SK-N-SH (cell line): ENCODE measurements at regions not wholly inside any gene's neighbourhood (a gene's known extent, or its start where the extent isn't known, plus 50 kb on each side); places are given as distances from the start of the nearest gene placed in this dataset.

Experiments used
- CTCF ChIA-PET: fragments of 300-600, 350-600 bp; formaldehyde crosslinking; extraction: SDS; loops from one replicate; lab custom pipeline; 2021; lab: Yijun Ruan, JAX
- POLR2A ChIA-PET: fragments of 350-600 bp; sonication (Branson Sonifier 250); formaldehyde crosslinking; extraction: SDS; loops from one replicate; lab custom pipeline; 2020; ENCODE audit warnings: antibody characterized with exemption, inconsistent platforms; lab: Yijun Ruan, JAX
- DNase-seq: peaks from one replicate; pipeline ENCODE4 v3.0.0; 2012
- H2AFZ ChIP-seq: fragments of 200-600 bp; sonication (generic); 2 replicates; pipeline ENCODE4 v1.8.1; 2016; ENCODE audit warnings: antibody characterized with exemption, mild to moderate bottlenecking, low read depth
- H3F3A ChIP-seq: fragments of 200-600 bp; sonication (generic); replicated peaks from 2 replicates; pipeline ENCODE3; 2016; ENCODE audit warnings: antibody characterized with exemption, mild to moderate bottlenecking; ENCODE audit not compliant: insufficient read depth
- H3K27ac ChIP-seq, 2 experiments: fragments of 200-500 bp in 1 of 2; fragments of 200-600 bp in 1 of 2; sonication (Bioruptor generic) in 1 of 2; sonication (generic), shearing (Covaris generic) in 1 of 2; 2 replicates each; pipeline versions ENCODE4 v1.5.1 to v1.6.1; 2014 to 2016; ENCODE audit warnings: low read depth in 2 of 2, inconsistent platforms in 1 of 2, low read length in 1 of 2, mild to moderate bottlenecking in 1 of 2, mixed read lengths in 1 of 2
- H3K27me3 ChIP-seq: fragments of 200-600 bp; sonication (generic), shearing (Covaris generic); 2 replicates; pipeline ENCODE4 v1.6.1; 2016; ENCODE audit warnings: mixed run types; ENCODE audit not compliant: insufficient read depth
- H3K36me3 ChIP-seq, 2 experiments: fragments of 200-500 bp in 1 of 2; fragments of 200-600 bp in 1 of 2; sonication (Bioruptor generic) in 1 of 2; sonication (generic) in 1 of 2; replicated peaks in 1 of 2; 2 replicates each; pipeline versions ENCODE3 to v1.5.1; 2014 to 2016; ENCODE audit warnings: low read length in 1 of 2, mild to moderate bottlenecking in 1 of 2; ENCODE audit not compliant: insufficient read depth in 2 of 2, control insufficient read depth in 1 of 2
- H3K4me1 ChIP-seq, 2 experiments: fragments of 200-500 bp in 1 of 2; fragments of 200-600 bp in 1 of 2; sonication (Bioruptor generic) in 1 of 2; sonication (generic), shearing (Covaris generic) in 1 of 2; 2 replicates each; pipeline versions ENCODE4 v1.5.1 to v1.6.1; 2014 to 2016; ENCODE audit warnings: low read depth in 1 of 2, low read length in 1 of 2, mixed run types in 1 of 2; ENCODE audit not compliant: insufficient read depth in 2 of 2, control insufficient read depth in 1 of 2
- H3K4me2 ChIP-seq: fragments of 200-600 bp; sonication (generic), shearing (Covaris generic); 2 replicates; pipeline ENCODE4 v1.6.1; 2017; ENCODE audit warnings: mixed run types
- H3K4me3 ChIP-seq, 2 experiments: fragments of 200-500 bp in 1 of 2; fragments of 200-600 bp in 1 of 2; sonication (Bioruptor generic) in 1 of 2; sonication (generic), shearing (Covaris generic) in 1 of 2; 2 replicates each; pipeline versions ENCODE4 v1.5.1 to v1.8.1; 2014 to 2016; ENCODE audit warnings: low read depth in 2 of 2, inconsistent platforms in 1 of 2, low read length in 1 of 2, mild to moderate bottlenecking in 1 of 2, mixed read lengths in 1 of 2, moderate library complexity in 1 of 2
- H3K79me2 ChIP-seq: fragments of 200-600 bp; sonication (generic); 2 replicates; pipeline ENCODE4 v1.8.1; 2017; ENCODE audit warnings: mild to moderate bottlenecking; ENCODE audit not compliant: insufficient read depth
- H3K9ac ChIP-seq: fragments of 200-600 bp; sonication (generic); 2 replicates; pipeline ENCODE4 v1.6.1; 2017; ENCODE audit warnings: mixed run types
- H3K9me2 ChIP-seq: fragments of 200-600 bp; sonication (generic); 2 replicates; pipeline ENCODE4 v1.6.1; 2017; ENCODE audit warnings: mixed run types
- H3K9me3 ChIP-seq: fragments of 200-600 bp; sonication (generic); 2 replicates; pipeline ENCODE4 v1.6.1; 2017; ENCODE audit warnings: mixed run types, mild to moderate bottlenecking, moderate library complexity
- H4K20me1 ChIP-seq: fragments of 200-600 bp; sonication (generic); 2 replicates; pipeline ENCODE4 v1.6.1; 2017; ENCODE audit warnings: mild to moderate bottlenecking, mixed run types; ENCODE audit not compliant: insufficient read depth
- ELF1 ChIP-seq: IDR thresholded peaks from 2 replicates; pipeline ENCODE4 v1.4.0; 2012
- EP300 ChIP-seq, 2 experiments: IDR thresholded peaks; 2 replicates each; pipeline versions ENCODE4 v1.4.0 to v1.6.1; 2012; ENCODE audit warnings: borderline replicate concordance in 1 of 2, low read depth in 1 of 2, low read length in 1 of 2
- GATA2 ChIP-seq: sonication (generic); formaldehyde crosslinking; IDR thresholded peaks from 2 replicates; pipeline ENCODE4 v1.5.0; 2020; ENCODE audit warnings: mild to moderate bottlenecking, missing genetic modification reagents
- MAX ChIP-seq: IDR thresholded peaks from 2 replicates; pipeline ENCODE4 v1.4.0; 2012; ENCODE audit warnings: low read depth
- MEF2A ChIP-seq: IDR thresholded peaks from 2 replicates; pipeline ENCODE4 v1.4.0; 2012; ENCODE audit warnings: low read depth, borderline replicate concordance
- MXI1 ChIP-seq: IDR thresholded peaks from 2 replicates; pipeline ENCODE4 v1.6.1; 2012; ENCODE audit warnings: mild to moderate bottlenecking, low read depth, low read length, improper control_type of control experiment
- NRF1 ChIP-seq: IDR thresholded peaks from 2 replicates; pipeline ENCODE4 v1.6.1; 2012; ENCODE audit warnings: low read depth, mild to moderate bottlenecking, low read length
- RCOR1 ChIP-seq: fragments of 150-350 bp; IDR thresholded peaks from 2 replicates; pipeline ENCODE4 v1.6.1; 2017; ENCODE audit warnings: antibody characterized with exemption, low read length
- RFX5 ChIP-seq: IDR thresholded peaks from 2 replicates; pipeline ENCODE4 v1.6.1; 2012; ENCODE audit warnings: mild to moderate bottlenecking, improper control_type of control experiment, low read length
- RXRA ChIP-seq: IDR thresholded peaks from 2 replicates; pipeline ENCODE4 v1.4.0; 2012; ENCODE audit warnings: low read depth, mild to moderate bottlenecking, borderline replicate concordance
- SIN3A ChIP-seq: IDR thresholded peaks from 2 replicates; pipeline ENCODE4 v1.6.1; 2012; ENCODE audit warnings: low read depth, mild to moderate bottlenecking, low read length, moderate library complexity, borderline replicate concordance
- SMC3 ChIP-seq: IDR thresholded peaks from 2 replicates; pipeline ENCODE4 v1.6.1; 2012; ENCODE audit warnings: low read depth, low read length, improper control_type of control experiment
- TEAD4 ChIP-seq: IDR thresholded peaks from 2 replicates; pipeline ENCODE4 v1.4.0; 2012; ENCODE audit warnings: mild to moderate bottlenecking, borderline replicate concordance; ENCODE audit not compliant: insufficient read depth
- USF2 ChIP-seq: fragments of 150-350 bp; IDR thresholded peaks from 2 replicates; pipeline ENCODE4 v1.6.1; 2017; ENCODE audit warnings: antibody characterized with exemption, low read length, low read depth, borderline replicate concordance
- WGBS: methylation state at CpG from one replicate; pipeline ENCODE4 v1.1.6; 2017; ENCODE audit warnings: low lambda C conversion rate; 5-methylcytosine and 5-hydroxymethylcytosine counted together

GRCh38 chrX:45584717-45585116 is 384.0 kb upstream of the DIPK2B start:
- H4K20me1 ChIP-seq = no peaks in the 10 kb centered on the region
- H3K4me3 ChIP-seq = no peak overlapping the region
- ChIA-PET CTCF (interaction anchor here (1.0 kb wide), 1 partner anchor 16 kb away, joined by 3 read pairs; no protein-coding TSS in a partner anchor), POLR2A (no interaction called here)
- no peak overlapping the region for H3K9ac ChIP-seq
- TF ChIP-seq SIN3A (no peak), SMC3 (no peak)
- no peak overlapping the region for H3K27ac ChIP-seq
- H3K36me3 ChIP-seq = no peaks in the 10 kb centered on the region
- H2AFZ ChIP-seq = no peak overlapping the region
- no peaks in the 10 kb centered on the region for H3K79me2 ChIP-seq
- H3K27me3 ChIP-seq = no peaks in the 10 kb centered on the region
- 21% methylated on average over 2 of the region's 2 CpGs for WGBS
- peaks cover 15% of the 10 kb centered on the region for H3K9me3 ChIP-seq
- no peak for DNase-seq
- H3K9me2 ChIP-seq = no peaks in the 10 kb centered on the region
- H3K4me2 ChIP-seq = no peak overlapping the region
- peaks cover 3% of the 10 kb centered on the region for H3F3A ChIP-seq
- H3K4me1 ChIP-seq = no peaks in the 10 kb centered on the region

- H3K4me3 ChIP-seq = no peak overlapping the region
- DNase-seq = no peak
- WGBS = no CpG with 5 or more reads among the region's 1 CpG
- TF ChIP-seq MXI1 (no peak), USF2 (no peak), RCOR1 (no peak), ELF1 (no peak), SIN3A (no peak), MAX (no peak), NRF1 (no peak), RXRA (no peak), TEAD4 (no peak), RFX5 (no peak), MEF2A (no peak), EP300 (IDR thresholded peaks at IDR 0.05; ENCODE audit: borderline replicate concordance in 1 of 2, low read depth in 1 of 2, low read length in 1 of 2) (no peak), GATA2 (no peak)
- no peak overlapping the region for H3K4me2 ChIP-seq
- no peaks in the 10 kb centered on the region for H3F3A ChIP-seq
- H2AFZ ChIP-seq = no peak overlapping the region
- ChIA-PET CTCF (no interaction called here), POLR2A (no interaction called here)
- peaks cover 10% of the 10 kb centered on the region; the same call in 1 of the 2 replicates for H3K9me3 ChIP-seq
- H3K4me1 ChIP-seq = no peaks in the 10 kb centered on the region
- H4K20me1 ChIP-seq = no peaks in the 10 kb centered on the region
- H3K9me2 ChIP-seq = no peaks in the 10 kb centered on the region
- H3K9ac ChIP-seq = no peak overlapping the region
- H3K79me2 ChIP-seq = no peaks in the 10 kb centered on the region
- no peaks in the 10 kb centered on the region for H3K27me3 ChIP-seq
- H3K27ac ChIP-seq = no peak overlapping the region
- peaks cover 0 to 6% of the 10 kb centered on the region in 2 experiments for H3K36me3 ChIP-seq
Measured at GRCh38 chrX:45577361-45577760, 376.7 kb upstream of the DIPK2B start.
